NOMO-1 (cell line): ENCODE measurements at regions not wholly inside any gene's neighbourhood (a gene's known extent, or its start where the extent isn't known, plus 50 kb on each side); places are given as distances from the start of the nearest gene placed in this dataset.

Experiments
- DNase-seq, 2 experiments: peaks; one replicate each; lab custom pipeline; 2025; ENCODE audit not compliant: unreplicated experiment in 2 of 2; lab: John Stamatoyannopoulos, UW

DNA sequence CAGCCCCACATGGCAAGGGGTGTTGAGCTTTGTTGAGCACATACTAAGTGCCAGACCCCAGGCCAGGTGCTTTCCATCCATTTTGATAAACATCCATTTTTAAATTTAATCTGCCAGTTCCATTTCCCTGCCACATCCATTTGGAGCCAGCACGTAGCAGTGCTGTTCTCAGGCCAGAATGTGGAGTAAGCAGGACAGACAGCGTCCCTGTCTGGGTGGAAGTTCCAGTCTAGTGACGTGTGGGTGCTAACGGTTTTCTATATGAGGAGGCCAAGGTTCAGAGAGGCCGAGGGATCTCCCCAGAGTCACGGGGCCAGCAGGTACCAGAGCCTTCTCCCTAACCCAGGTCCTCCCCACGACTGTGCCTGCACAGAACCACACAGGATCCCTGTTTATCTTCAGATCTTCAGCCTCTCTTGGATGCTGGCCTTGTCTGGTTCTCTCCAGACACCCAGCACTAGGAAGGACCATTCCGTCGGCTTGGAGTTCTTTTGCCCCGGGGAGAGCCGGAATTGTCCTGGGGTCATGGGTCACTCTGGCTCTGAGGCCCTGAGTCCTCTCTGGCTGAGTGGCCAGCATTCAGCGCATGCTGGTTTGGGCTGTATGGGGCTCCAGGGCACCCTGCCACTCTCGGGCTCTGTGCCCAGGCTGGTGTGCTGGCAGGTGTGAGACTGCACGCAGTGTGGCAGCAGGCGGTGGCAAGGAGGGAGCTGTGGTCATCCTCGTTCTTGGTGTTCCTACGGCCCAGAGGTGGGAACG is 63.6 kb upstream of the PPARA start:
- no peak for DNase-seq

DNA sequence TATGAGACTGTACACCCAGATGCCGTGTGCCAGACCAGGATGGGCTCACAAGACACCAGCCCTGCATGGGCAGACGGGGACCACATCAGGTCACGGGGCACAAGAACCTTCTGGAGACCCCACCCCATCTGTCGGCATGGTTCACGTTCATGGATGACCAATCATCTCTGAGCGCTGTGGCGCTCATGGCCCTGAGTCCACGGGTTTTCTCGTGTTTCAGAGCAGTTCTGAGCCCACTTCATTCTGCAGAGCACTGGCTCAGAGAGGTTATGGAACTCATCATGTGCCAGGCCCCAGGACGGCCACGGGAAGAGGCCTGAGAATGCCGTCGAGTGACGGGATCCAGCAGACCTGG is 63.0 kb upstream of the PPARA start:
- DNase-seq = no peak

GRCh38 chr22:46087816-46088277 is 62.5 kb upstream of the PPARA start:
- no peak for DNase-seq

GRCh38 chr22:46088541-46089311 is 61.6 kb upstream of the PPARA start:
- DNase-seq = no peak

- no peak for DNase-seq
These were observed 60.8 kb upstream of the PPARA start for GRCh38 chr22:46089426-46090035.

DNA sequence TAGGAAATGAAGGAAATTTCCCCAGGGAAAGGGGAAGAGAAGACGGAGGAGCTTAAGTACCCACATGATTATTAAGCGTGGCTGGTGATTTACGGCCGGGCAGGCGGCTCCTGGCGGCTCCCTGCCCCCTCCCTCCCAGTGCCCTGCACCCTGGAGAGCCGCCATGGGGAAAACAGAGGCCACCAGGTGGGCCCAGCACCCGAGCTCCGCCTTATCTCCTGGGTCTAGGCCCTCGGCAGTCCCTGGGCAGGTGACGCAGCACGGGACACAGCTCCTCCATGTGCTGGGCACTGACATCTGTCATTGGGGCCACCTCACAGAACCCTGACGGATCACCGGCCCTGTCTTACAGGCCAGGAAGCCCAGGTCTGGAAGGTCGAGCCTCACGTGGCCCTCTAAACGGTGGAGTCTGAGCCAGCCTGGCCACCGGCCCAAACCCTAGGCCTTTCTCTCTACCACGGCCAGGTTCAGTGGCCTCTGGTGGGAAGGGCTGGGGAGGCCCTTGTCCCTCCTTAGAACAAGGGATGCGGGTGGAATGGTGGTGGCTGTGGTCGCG is 60.2 kb upstream of the PPARA start:
- DNase-seq = no peak

GRCh38 chr22:46090631-46091201 is 59.6 kb upstream of the PPARA start:
- DNase-seq = no peak

GRCh38 chr22:46091277-46091977 is 58.9 kb upstream of the PPARA start:
- DNase-seq = no peak

GRCh38 chr22:46092011-46092410 is 58.3 kb upstream of the PPARA start:
- no peak for DNase-seq

DNA sequence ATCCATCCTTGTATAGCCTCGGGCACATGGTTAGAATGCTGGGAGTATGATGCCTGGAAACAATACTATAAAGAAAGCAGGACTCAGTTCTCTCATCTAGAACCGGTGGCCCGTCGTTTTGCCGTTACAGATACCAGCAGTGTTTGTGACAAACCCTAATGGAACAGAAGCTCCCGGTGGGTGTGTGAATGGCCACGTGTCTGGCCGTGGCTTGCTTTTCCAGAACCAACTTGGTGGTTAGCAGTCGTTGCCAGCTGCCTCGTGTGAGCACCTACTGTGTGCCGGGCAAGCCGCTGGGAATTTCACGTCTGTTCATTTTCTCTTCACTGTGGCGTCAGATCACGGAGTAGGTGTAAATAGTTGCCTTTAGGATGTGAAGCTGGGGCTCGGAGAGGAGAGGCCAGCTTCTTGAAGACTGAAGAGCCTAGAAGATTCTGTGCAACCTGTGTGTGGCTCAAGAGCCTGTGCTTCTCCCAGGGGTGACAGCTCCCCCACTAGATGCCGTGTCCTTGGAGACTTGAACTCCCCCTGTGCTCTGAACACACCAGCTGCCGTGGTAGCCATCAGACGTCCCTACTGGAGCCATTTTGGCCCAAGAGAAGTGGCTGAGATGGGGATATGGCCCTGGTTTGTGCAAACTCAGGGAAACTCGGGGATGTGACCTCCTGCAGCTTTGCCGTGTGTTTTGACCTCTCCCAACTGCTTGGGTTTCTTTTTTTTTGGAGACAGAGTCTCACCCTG is 57.5 kb upstream of the PPARA start:
- no peak for DNase-seq

DNA sequence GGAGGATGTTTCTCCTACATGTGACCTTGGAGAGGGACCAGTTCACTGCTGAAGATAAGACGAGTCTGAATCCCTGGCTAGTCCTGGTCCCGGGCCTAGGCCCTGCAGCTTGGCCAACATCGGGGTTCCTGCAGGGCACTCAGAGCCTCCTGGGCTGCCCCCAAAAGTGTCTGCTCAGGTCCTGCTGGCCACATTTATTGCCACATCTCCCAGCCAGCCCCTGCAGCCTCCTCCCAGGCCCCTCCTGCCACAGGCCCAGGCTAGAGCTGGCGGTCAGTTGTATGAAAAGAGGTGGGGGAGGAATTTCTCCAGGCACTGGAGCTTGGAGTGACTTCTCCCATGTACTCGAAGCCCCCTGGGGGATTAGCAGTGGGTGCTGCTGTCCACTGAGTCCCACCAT is 56.5 kb upstream of the PPARA start:
- DNase-seq = no peak

- DNase-seq = no peak
These were observed 55.6 kb upstream of the PPARA start for GRCh38 chr22:46094676-46095075.

DNA sequence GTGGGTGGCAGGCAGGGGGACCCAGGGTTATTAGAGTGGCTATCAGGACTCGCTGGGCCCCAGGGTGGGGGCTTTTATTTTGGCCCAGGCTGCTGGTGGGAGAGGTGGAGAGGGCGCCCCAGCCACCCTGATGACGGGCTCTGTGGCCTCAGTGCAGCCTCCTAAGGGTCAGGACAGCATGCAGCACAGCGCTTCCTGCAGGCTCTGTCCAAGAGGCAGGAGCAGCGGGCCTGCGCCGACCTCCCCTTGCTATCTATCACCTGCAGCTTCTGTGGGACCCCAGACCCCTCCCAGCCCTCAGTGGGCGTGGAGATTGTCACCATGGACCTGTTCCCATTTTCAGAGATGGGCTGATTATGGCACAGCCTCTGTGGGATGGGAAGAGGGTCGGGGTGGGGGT is 54.3 kb upstream of the PPARA start:
- no peak for DNase-seq

GRCh38 chr22:46096706-46097230 is 53.6 kb upstream of the PPARA start:
- DNase-seq = no peak

GRCh38 chr22:46097268-46097900 is 52.9 kb upstream of the PPARA start:
- no peak for DNase-seq

- DNase-seq = no peak
These were observed 51.5 kb upstream of the PPARA start for GRCh38 chr22:46098525-46099475.

DNA sequence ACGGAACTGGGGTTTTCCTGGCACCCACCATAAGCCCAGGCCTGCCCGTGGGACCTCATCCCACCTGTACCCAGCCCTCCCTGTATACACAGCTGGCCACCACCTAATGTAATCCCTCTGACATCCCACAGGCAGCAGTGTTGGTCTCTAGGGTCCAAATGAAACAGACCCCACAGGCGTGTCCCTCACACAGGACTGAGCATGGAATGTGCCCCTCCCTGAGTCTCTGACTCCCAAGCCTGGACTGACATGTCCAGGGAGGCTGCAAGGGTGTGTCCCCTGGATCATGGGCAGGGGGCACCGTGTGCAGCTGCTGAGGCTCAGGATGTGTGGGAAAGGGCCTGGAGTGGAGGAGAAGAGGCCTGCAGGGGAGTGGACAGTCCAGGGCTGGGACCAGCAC is 50.6 kb upstream of the PPARA start:
- no peak for DNase-seq
